Smooth muscle cell (in vitro differentiated cells): ENCODE measurements at regions not wholly inside any gene's neighbourhood (a gene's known extent, or its start where the extent isn't known, plus 50 kb on each side); places are given as distances from the start of the nearest gene placed in this dataset.

Experiments
- DNase-seq: peaks from one replicate; lab custom pipeline; 2025; ENCODE audit not compliant: unreplicated experiment; lab: John Stamatoyannopoulos, UW
- H2AFZ ChIP-seq: fragments of 200-600 bp; sonication (generic); 2 replicates; pipeline ENCODE4 v1.6.0; 2016; ENCODE audit warnings: antibody characterized with exemption, low read depth, mild to moderate bottlenecking
- H3F3A ChIP-seq: fragments of 200-600 bp; sonication (generic); 2 replicates; pipeline ENCODE4 v1.6.0; 2017; ENCODE audit warnings: antibody characterized with exemption, low read depth
- H3K27ac ChIP-seq: fragments of 200-600 bp; sonication (generic); 2 replicates; pipeline ENCODE4 v1.5.1; 2016; ENCODE audit warnings: low read depth, mild to moderate bottlenecking
- H3K27me3 ChIP-seq: fragments of 200-600 bp; sonication (generic); 2 replicates; pipeline ENCODE4 v1.6.1; 2016; ENCODE audit warnings: low read depth, mild to moderate bottlenecking
- H3K36me3 ChIP-seq: fragments of 200-600 bp; sonication (generic); 2 replicates; pipeline ENCODE4 v1.5.1; 2016; ENCODE audit warnings: low read depth
- H3K4me1 ChIP-seq: fragments of 200-600 bp; sonication (generic); 2 replicates; pipeline ENCODE4 v1.5.1; 2016; ENCODE audit warnings: low read depth
- H3K4me2 ChIP-seq: fragments of 200-600 bp; sonication (generic); 2 replicates; pipeline ENCODE4 v1.6.0; 2016; ENCODE audit warnings: mild to moderate bottlenecking
- H3K4me3 ChIP-seq: fragments of 200-600 bp; sonication (generic); 2 replicates; pipeline ENCODE4 v1.5.1; 2016; ENCODE audit warnings: mild to moderate bottlenecking
- H3K79me2 ChIP-seq: fragments of 200-600 bp; sonication (generic); 2 replicates; pipeline ENCODE4 v1.6.0; 2016; ENCODE audit warnings: low read depth, mild to moderate bottlenecking
- H3K9ac ChIP-seq: fragments of 200-600 bp; sonication (generic); 2 replicates; pipeline ENCODE4 v1.6.0; 2016; ENCODE audit warnings: low read depth
- H3K9me3 ChIP-seq: fragments of 200-600 bp; sonication (generic); replicated peaks from 2 replicates; pipeline ENCODE4 v1.5.1; 2016; ENCODE audit warnings: low read depth
- H4K20me1 ChIP-seq: fragments of 200-600 bp; sonication (generic); 2 replicates; pipeline ENCODE4 v1.6.0; 2016; ENCODE audit warnings: low read depth
- CTCF ChIP-seq: fragments of 200-600 bp; sonication (generic); IDR thresholded peaks from 2 replicates; pipeline ENCODE4 v1.5.1; 2017; ENCODE audit warnings: borderline replicate concordance, mild to moderate bottlenecking, antibody characterized with exemption; ENCODE audit not compliant: insufficient read depth, poor library complexity, severe bottlenecking
- WGBS: methylation state at CpG from one replicate; pipeline ENCODE4 v1.1.7; 2016; ENCODE audit warnings: low lambda C conversion rate; 5-methylcytosine and 5-hydroxymethylcytosine counted together

- Histone ChIP-seq H3K27me3 (no peaks in the 10 kb centered on the region), H3K27ac (no peak overlapping the region), H3K36me3 (no peaks in the 10 kb centered on the region), H2AFZ (no peak overlapping the region), H3F3A (no peaks in the 10 kb centered on the region), H4K20me1 (no peaks in the 10 kb centered on the region), H3K79me2 (no peaks in the 10 kb centered on the region), H3K4me2 (no peak overlapping the region), H3K9ac (no peak overlapping the region), H3K4me1 (no peaks in the 10 kb centered on the region), H3K4me3 (no peak overlapping the region), H3K9me3 (no peaks in the 10 kb centered on the region)
- DNase-seq = no peak
- WGBS = 88% methylated on average over 4 of the region's 4 CpGs
- TF ChIP-seq CTCF = no peak
Observed at GRCh38 chr14:53265025-53265424, 111.9 kb upstream of the DDHD1 start.

GRCh38 chr14:53260928-53261327 lies 107.8 kb upstream of the DDHD1 start:
- H3K27me3 ChIP-seq = no peaks in the 10 kb centered on the region
- DNase-seq = no peak

GRCh38 chr14:53260286-53260685 lies 107.2 kb upstream of the DDHD1 start:
- Histone ChIP-seq H3K9ac (no peak overlapping the region), H3K4me1 (no peaks in the 10 kb centered on the region), H3K27ac (no peak overlapping the region), H3K27me3 (no peaks in the 10 kb centered on the region), H3K9me3 (no peaks in the 10 kb centered on the region), H2AFZ (no peak overlapping the region), H3F3A (no peaks in the 10 kb centered on the region), H3K79me2 (no peaks in the 10 kb centered on the region), H3K4me2 (no peak overlapping the region), H4K20me1 (no peaks in the 10 kb centered on the region), H3K36me3 (no peaks in the 10 kb centered on the region), H3K4me3 (no peak overlapping the region)
- 72% methylated on average over 5 of the region's 5 CpGs for WGBS
- no peak for DNase-seq
- TF ChIP-seq CTCF = no peak

More at GRCh38 chr14:53260928-53261327, 107.8 kb upstream of the DDHD1 start:
- H3K79me2 ChIP-seq = no peaks in the 10 kb centered on the region
- no peaks in the 10 kb centered on the region for H3K4me1 ChIP-seq
- H3K9ac ChIP-seq = no peak overlapping the region
- no peaks in the 10 kb centered on the region for H3F3A ChIP-seq
- H2AFZ ChIP-seq = no peak overlapping the region
- H3K4me3 ChIP-seq = no peak overlapping the region
- H3K9me3 ChIP-seq = no peaks in the 10 kb centered on the region
- H3K36me3 ChIP-seq = no peaks in the 10 kb centered on the region
- H3K27ac ChIP-seq = no peak overlapping the region
- H3K4me2 ChIP-seq = no peak overlapping the region
- WGBS = 84% methylated on average over 2 of the region's 2 CpGs
- H4K20me1 ChIP-seq = no peaks in the 10 kb centered on the region
- TF ChIP-seq CTCF = no peak

- TF ChIP-seq CTCF = no peak
- H3F3A ChIP-seq = no peaks in the 10 kb centered on the region
- no peaks in the 10 kb centered on the region for H3K27me3 ChIP-seq
- H4K20me1 ChIP-seq = no peaks in the 10 kb centered on the region
- 45% methylated on average over 1 of the region's 1 CpG for WGBS
- DNase-seq = no peak
- no peak overlapping the region for H3K4me2 ChIP-seq
- H3K9me3 ChIP-seq = no peaks in the 10 kb centered on the region
- no peaks in the 10 kb centered on the region for H3K79me2 ChIP-seq
- H3K9ac ChIP-seq = no peak overlapping the region
- no peak overlapping the region for H2AFZ ChIP-seq
- no peaks in the 10 kb centered on the region for H3K36me3 ChIP-seq
- H3K4me3 ChIP-seq = no peak overlapping the region
- H3K27ac ChIP-seq = no peak overlapping the region
- H3K4me1 ChIP-seq = no peaks in the 10 kb centered on the region
Observed at GRCh38 chr14:53252141-53252540, 99.0 kb upstream of the DDHD1 start.
